ENCODE measurements at regions not wholly inside any gene's neighbourhood (a gene's known extent, or its start where the extent isn't known, plus 50 kb on each side); places are given as distances from the start of the nearest gene placed in this dataset.

GRCh38 chr2:49664827-49665226, 510.5 kb upstream of the FSHR start:
- no peaks in the 10 kb centered on the region for H3K36me3 ChIP-seq (ENCODE audit: insufficient read depth, low read length)
- Mint-ChIP-seq H3K27me3 (ENCODE audit: low read depth, unreplicated experiment) (peaks cover 5% of the 10 kb centered on the region), H3K4me1 (ENCODE audit: low read depth, unreplicated experiment) (no peaks in the 10 kb centered on the region), H3K4me3 (ENCODE audit: unreplicated experiment) (no peak overlapping the region), H3K36me3 (ENCODE audit: low read depth, unreplicated experiment) (no peaks in the 10 kb centered on the region), H3K9me3 (ENCODE audit: unreplicated experiment) (peaks cover 2% of the 10 kb centered on the region), H3K27ac (ENCODE audit: unreplicated experiment) (no peak overlapping the region)
- no peaks in the 10 kb centered on the region for H3K27me3 ChIP-seq (ENCODE audit: insufficient read depth, low read length)
- TF ChIP-seq, protein P1, sequence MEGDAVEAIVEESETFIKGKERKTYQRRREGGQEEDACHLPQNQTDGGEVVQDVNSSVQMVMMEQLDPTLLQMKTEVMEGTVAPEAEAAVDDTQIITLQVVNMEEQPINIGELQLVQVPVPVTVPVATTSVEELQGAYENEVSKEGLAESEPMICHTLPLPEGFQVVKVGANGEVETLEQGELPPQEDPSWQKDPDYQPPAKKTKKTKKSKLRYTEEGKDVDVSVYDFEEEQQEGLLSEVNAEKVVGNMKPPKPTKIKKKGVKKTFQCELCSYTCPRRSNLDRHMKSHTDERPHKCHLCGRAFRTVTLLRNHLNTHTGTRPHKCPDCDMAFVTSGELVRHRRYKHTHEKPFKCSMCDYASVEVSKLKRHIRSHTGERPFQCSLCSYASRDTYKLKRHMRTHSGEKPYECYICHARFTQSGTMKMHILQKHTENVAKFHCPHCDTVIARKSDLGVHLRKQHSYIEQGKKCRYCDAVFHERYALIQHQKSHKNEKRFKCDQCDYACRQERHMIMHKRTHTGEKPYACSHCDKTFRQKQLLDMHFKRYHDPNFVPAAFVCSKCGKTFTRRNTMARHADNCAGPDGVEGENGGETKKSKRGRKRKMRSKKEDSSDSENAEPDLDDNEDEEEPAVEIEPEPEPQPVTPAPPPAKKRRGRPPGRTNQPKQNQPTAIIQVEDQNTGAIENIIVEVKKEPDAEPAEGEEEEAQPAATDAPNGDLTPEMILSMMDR (IDR thresholded peaks at IDR 0.05; ENCODE audit: insufficient read depth, low read depth, low read length), result no peak
- TF ChIP-seq EZH2 (IDR thresholded peaks at IDR 0.05; ENCODE audit: insufficient read depth, low read length), result no peak
- no peaks in the 10 kb centered on the region for H3K4me1 ChIP-seq (ENCODE audit: insufficient read depth, low read length)
- H3K9me3 ChIP-seq (ENCODE audit: insufficient read depth, low read depth, low read length), result no peaks in the 10 kb centered on the region
- H3K9ac ChIP-seq (ENCODE audit: low read length), result no peak overlapping the region
- no peaks in the 10 kb centered on the region for H4K20me1 ChIP-seq (ENCODE audit: insufficient read depth, low read length)
- FAIRE-seq, result no peak
- no peak overlapping the region for H3K4me3 ChIP-seq (ENCODE audit: insufficient read depth, low read depth, low read length)
- H2AFZ ChIP-seq (ENCODE audit: low read depth, low read length), result no peak overlapping the region
- no peaks in the 10 kb centered on the region for H3K79me2 ChIP-seq (ENCODE audit: insufficient read depth, low read length)
- no peak overlapping the region for H3K4me2 ChIP-seq (ENCODE audit: low read length)
- no peak for DNase-seq (ENCODE audit: low read depth)
- no peak overlapping the region for H3K27ac ChIP-seq (ENCODE audit: low read depth, low read length)

DNA sequence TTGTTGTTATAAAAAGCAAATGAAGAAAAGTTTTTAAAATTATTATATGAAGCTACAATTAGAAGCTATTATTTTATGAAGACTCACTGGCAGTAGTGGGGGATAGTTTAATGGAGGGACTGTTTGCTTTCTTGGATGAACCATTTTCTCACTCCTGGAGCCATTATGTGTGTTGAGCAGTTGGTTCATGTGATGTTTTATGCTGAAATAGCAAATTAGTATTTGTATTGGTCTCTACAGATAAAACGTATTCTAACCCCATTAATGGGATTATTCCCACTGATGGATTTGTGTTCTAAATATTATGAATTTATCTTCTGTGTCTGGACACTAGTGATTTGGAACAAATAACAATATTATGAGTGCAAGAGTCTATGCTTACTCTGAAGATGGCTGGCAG, 507.5 kb upstream of the FSHR start:
- Histone ChIP-seq H3K79me2 (ENCODE audit: insufficient read depth, low read length) (no peaks in the 10 kb centered on the region), H3K4me2 (ENCODE audit: low read length) (no peak overlapping the region), H2AFZ (ENCODE audit: low read depth, low read length) (no peak overlapping the region), H3K4me1 (ENCODE audit: insufficient read depth, low read length) (no peaks in the 10 kb centered on the region), H3K27ac (ENCODE audit: low read depth, low read length) (no peak overlapping the region), H3K9me3 (ENCODE audit: insufficient read depth, low read depth, low read length) (no peaks in the 10 kb centered on the region), H3K36me3 (ENCODE audit: insufficient read depth, low read length) (no peaks in the 10 kb centered on the region), H3K4me3 (ENCODE audit: insufficient read depth, low read depth, low read length) (no peak overlapping the region), H3K9ac (ENCODE audit: low read length) (no peak overlapping the region), H4K20me1 (ENCODE audit: insufficient read depth, low read length) (no peaks in the 10 kb centered on the region), H3K27me3 (ENCODE audit: insufficient read depth, low read length) (no peaks in the 10 kb centered on the region)
- no peak overlapping the region for H3K4me3 Mint-ChIP-seq (ENCODE audit: unreplicated experiment)
- no peak overlapping the region for H3K27ac Mint-ChIP-seq (ENCODE audit: unreplicated experiment)
- H3K9me3 Mint-ChIP-seq (ENCODE audit: unreplicated experiment), result no peaks in the 10 kb centered on the region
- no peaks in the 10 kb centered on the region for H3K4me1 Mint-ChIP-seq (ENCODE audit: low read depth, unreplicated experiment)
- peaks cover 5% of the 10 kb centered on the region for H3K27me3 Mint-ChIP-seq (ENCODE audit: low read depth, unreplicated experiment)
- TF ChIP-seq EZH2 (IDR thresholded peaks at IDR 0.05; ENCODE audit: insufficient read depth, low read length), result no peak
- TF ChIP-seq, protein P1 (IDR thresholded peaks at IDR 0.05; ENCODE audit: insufficient read depth, low read depth, low read length), result no peak
- DNase-seq (ENCODE audit: low read depth), result no peak
- no peaks in the 10 kb centered on the region for H3K36me3 Mint-ChIP-seq (ENCODE audit: low read depth, unreplicated experiment)
- FAIRE-seq, result no peak

GRCh38 chr2:49656853-49657252, 502.5 kb upstream of the FSHR start:
- H3K27ac Mint-ChIP-seq (ENCODE audit: unreplicated experiment), result no peak overlapping the region
- H3K36me3 Mint-ChIP-seq (ENCODE audit: low read depth, unreplicated experiment), result no peaks in the 10 kb centered on the region

More at GRCh38 chr2:49656853-49657252, 502.5 kb upstream of the FSHR start:
- no peaks in the 10 kb centered on the region for H3K9me3 Mint-ChIP-seq (ENCODE audit: unreplicated experiment)
- Histone ChIP-seq H3K4me3 (ENCODE audit: insufficient read depth, low read depth, low read length) (no peak overlapping the region), H3K4me1 (ENCODE audit: insufficient read depth, low read length) (no peaks in the 10 kb centered on the region), H3K4me2 (ENCODE audit: low read length) (no peak overlapping the region), H3K27ac (ENCODE audit: low read depth, low read length) (no peak overlapping the region), H3K79me2 (ENCODE audit: insufficient read depth, low read length) (no peaks in the 10 kb centered on the region), H3K9me3 (ENCODE audit: insufficient read depth, low read depth, low read length) (no peaks in the 10 kb centered on the region), H4K20me1 (ENCODE audit: insufficient read depth, low read length) (no peaks in the 10 kb centered on the region), H3K27me3 (ENCODE audit: insufficient read depth, low read length) (no peaks in the 10 kb centered on the region), H3K36me3 (ENCODE audit: insufficient read depth, low read length) (no peaks in the 10 kb centered on the region), H2AFZ (ENCODE audit: low read depth, low read length) (no peak overlapping the region), H3K9ac (ENCODE audit: low read length) (no peak overlapping the region)
- no peak overlapping the region for H3K4me3 Mint-ChIP-seq (ENCODE audit: unreplicated experiment)
- TF ChIP-seq, protein P1 (IDR thresholded peaks at IDR 0.05; ENCODE audit: insufficient read depth, low read depth, low read length), result no peak
- no peak for TF ChIP-seq EZH2 (IDR thresholded peaks at IDR 0.05; ENCODE audit: insufficient read depth, low read length)
- no peaks in the 10 kb centered on the region for H3K4me1 Mint-ChIP-seq (ENCODE audit: low read depth, unreplicated experiment)
- H3K27me3 Mint-ChIP-seq (ENCODE audit: low read depth, unreplicated experiment), result no peaks in the 10 kb centered on the region
- DNase-seq (ENCODE audit: low read depth) (no peak), FAIRE-seq (no peak)
